Transverse colon (tissue), 4 donors: ENCODE measurements at regions not wholly inside any gene's neighbourhood (a gene's known extent, or its start where the extent isn't known, plus 50 kb on each side); places are given as distances from the start of the nearest gene placed in this dataset.
"Not testable (repeated sequence)": the region's sequence is repeated elsewhere in the genome, so short reads cannot be mapped to it uniquely, and the experiment has no call there.

Source experiments
- DNase-seq: peaks from one replicate; pipeline ENCODE4 v3.0.0-alpha.2; 2019
- H3K27ac ChIP-seq, 4 donors: fragments of 200-600 bp; sonication (generic); 2 replicates each; pipeline ENCODE4 v1.5.1; 2016 to 2018; ENCODE audit warnings: inconsistent platforms in 4 of 4
- H3K27me3 ChIP-seq: fragments of 200-600 bp; sonication (generic); 2 replicates; pipeline ENCODE4 v1.5.1; 2017; ENCODE audit warnings: inconsistent platforms
- H3K36me3 ChIP-seq, 4 donors: fragments of 200-600 bp; sonication (generic); 2 replicates each; pipeline ENCODE4 v1.5.1; 2017 to 2019; ENCODE audit warnings: inconsistent platforms in 4 of 4
- H3K4me1 ChIP-seq, 4 donors: fragments of 200-600 bp; sonication (generic); 2 replicates each; pipeline ENCODE4 v1.5.1; 2017 to 2020; ENCODE audit warnings: inconsistent platforms in 4 of 4
- H3K4me3 ChIP-seq, 4 donors: fragments of 200-600 bp; sonication (generic); 1 replicate in 1 of 4; 2 replicates in 3 of 4; pipeline versions ENCODE4 v1.5.1 to v1.6.1; 2017 to 2019; ENCODE audit warnings: inconsistent platforms in 4 of 4
- H3K9me3 ChIP-seq, 2 donors: fragments of 200-600 bp; sonication (generic); 2 replicates each; pipeline ENCODE4 v1.5.1; 2017 to 2019; ENCODE audit warnings: inconsistent platforms in 2 of 2
- CTCF ChIP-seq, 5 experiments: fragments of 200-600 bp in 3 of 5; fragments of 450-650 bp in 2 of 5; sonication (generic) in 3 of 5; IDR thresholded peaks; 1 replicate in 2 of 5; 2 replicates in 3 of 5; pipeline ENCODE4 v1.5.1; 2016 to 2017; ENCODE audit warnings: antibody characterized with exemption in 5 of 5, inconsistent platforms in 3 of 5, mild to moderate bottlenecking in 2 of 5, moderate library complexity in 1 of 5
- EP300 ChIP-seq: sonication (generic); formaldehyde crosslinking; IDR thresholded peaks from one replicate; pipeline ENCODE4 v1.6.1; 2017; ENCODE audit warnings: antibody characterized with exemption, low read depth
- POLR2A ChIP-seq: fragments of 450-650 bp; IDR thresholded peaks from one replicate; pipeline ENCODE4 v1.6.1; 2016; ENCODE audit warnings: antibody characterized with exemption, mild to moderate bottlenecking, moderate library complexity
- POLR2AphosphoS5 ChIP-seq, 3 donors: sonication (generic); formaldehyde crosslinking; IDR thresholded peaks; one replicate each; pipeline ENCODE4 v1.6.1; 2016; ENCODE audit warnings: antibody characterized with exemption in 3 of 3
- WGBS, 2 donors: methylation state at CpG; one replicate each; pipeline ENCODE4 v1.1.5; 2018; ENCODE audit warnings: low coverage in 1 of 2; 5-methylcytosine and 5-hydroxymethylcytosine counted together
- in situ Hi-C, 4 donors: fragments of 200-750 bp; cut with MboI; loops; one replicate each; pipeline versions ENCODE4 v1.15.0 to v1.15.1; 2017; ENCODE audit warnings: low sequenced_read_pairs in 3 of 4, low pct_ligation_motif_present in 1 of 4, low pct_unique_long_range_greater_than_20kb in 1 of 4
- intact Hi-C: fragments of 100-400 bp; cut with DNase I; formaldehyde crosslinking; loops from one replicate; pipeline ENCODE4 v1.15.1; 2023; ENCODE audit warnings: low total_unique reads

DNA sequence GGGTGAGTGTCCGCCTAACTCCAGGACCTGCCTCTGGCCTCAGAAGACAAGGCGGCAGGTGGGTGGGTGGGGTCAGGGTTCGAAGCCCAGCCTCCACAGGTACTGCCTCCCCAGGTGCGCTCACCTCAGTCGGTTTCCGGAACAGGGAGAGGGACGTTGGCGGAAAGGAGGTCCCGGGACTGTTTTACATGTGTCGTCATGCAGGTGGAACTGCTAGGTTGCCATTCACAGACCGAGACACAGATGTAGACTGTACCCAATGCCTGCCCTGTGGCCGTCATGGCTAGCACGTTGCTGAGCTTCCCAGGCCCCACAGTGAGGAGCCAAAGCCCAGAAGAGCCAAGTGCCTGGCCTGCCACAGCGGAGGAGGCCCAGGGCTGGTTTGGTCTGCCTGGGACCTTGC lies 284.0 kb upstream of the HS6ST1 start:
- 82% methylated on average over 14 of the region's 14 CpGs; no CpG with 5 or more reads in 1 of the 2 donors for WGBS, 2 donors
- in situ Hi-C loops (no loop called here), intact Hi-C loops (no loop called here)
- no peak for TF ChIP-seq POLR2AphosphoS5 (IDR thresholded peaks at IDR 0.05)
- no peak for TF ChIP-seq POLR2A
- no peak for TF ChIP-seq CTCF (IDR thresholded peaks at IDR 0.05)
- no peak for TF ChIP-seq EP300
- H3K4me3 ChIP-seq, result no peak overlapping the region
- H3K36me3 ChIP-seq, result no peaks in the 10 kb centered on the region
- no peaks in the 10 kb centered on the region for H3K27me3 ChIP-seq
- H3K4me1 ChIP-seq, result no peaks in the 10 kb centered on the region
- DNase-seq, result no peak
- no peaks in the 10 kb centered on the region for H3K9me3 ChIP-seq
- no peak overlapping the region for H3K27ac ChIP-seq

- in situ Hi-C loops, result no loop called here
- Histone ChIP-seq H3K4me3 (no peak overlapping the region), H3K27ac (no peak overlapping the region), H3K36me3 (no peaks in the 10 kb centered on the region), H3K4me1 (no peaks in the 10 kb centered on the region), H3K27me3 (no peaks in the 10 kb centered on the region), H3K9me3 (no peaks in the 10 kb centered on the region)
- 50 to 69% methylated on average over 2 to 14 of the region's 14 CpGs for WGBS, 2 donors
- no peak for DNase-seq
- intact Hi-C loops, result no loop called here
- TF ChIP-seq CTCF (IDR thresholded peaks at IDR 0.05) (no peak), EP300 (no peak), POLR2AphosphoS5 (IDR thresholded peaks at IDR 0.05) (no peak), POLR2A (no peak)
Observed at GRCh38 chr2:128603411-128603924, 284.8 kb upstream of the HS6ST1 start.

- H3K27me3 ChIP-seq, result no peaks in the 10 kb centered on the region
- intact Hi-C loops, result no loop called here
- no peaks in the 10 kb centered on the region for H3K4me1 ChIP-seq
- H3K27ac ChIP-seq, result no peak overlapping the region
- no peak for DNase-seq
- no peak overlapping the region for H3K4me3 ChIP-seq
- no peaks in the 10 kb centered on the region for H3K36me3 ChIP-seq
- H3K9me3 ChIP-seq, result no peaks in the 10 kb centered on the region
- no peak for TF ChIP-seq POLR2AphosphoS5 (IDR thresholded peaks at IDR 0.05)
- TF ChIP-seq EP300, result no peak
- no peak for TF ChIP-seq CTCF (IDR thresholded peaks at IDR 0.05)
- TF ChIP-seq POLR2A, result no peak
- 100% methylated on average over 2 of the region's 2 CpGs; no CpG with 5 or more reads in 1 of the 2 donors for WGBS, 2 donors
- in situ Hi-C loops, result no loop called here
Observed at GRCh38 chr2:128604045-128604444, 285.4 kb upstream of the HS6ST1 start.

DNA sequence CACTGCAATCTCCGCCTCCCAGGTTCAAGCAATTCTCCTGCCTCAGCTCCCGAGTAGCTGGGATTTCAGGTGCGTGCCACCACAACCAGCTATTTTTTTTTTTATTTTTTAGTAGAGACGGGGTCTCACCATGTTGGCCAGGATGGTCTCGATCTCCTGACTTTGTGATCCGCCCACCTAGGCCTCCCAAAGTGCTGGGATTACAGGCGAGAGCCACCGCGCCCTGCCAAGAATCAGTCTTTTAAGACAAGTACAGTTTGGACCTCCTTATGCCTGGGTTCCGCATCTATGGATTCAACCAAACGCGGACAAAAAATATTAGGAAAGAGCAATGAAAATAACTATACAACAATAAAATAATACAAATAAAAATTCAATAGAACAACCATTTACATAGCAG lies 285.9 kb upstream of the HS6ST1 start:
- H3K4me1 ChIP-seq, in situ Hi-C loops, H3K9me3 ChIP-seq, intact Hi-C loops, H3K27ac ChIP-seq, H3K27me3 ChIP-seq, DNase-seq, H3K4me3 ChIP-seq, H3K36me3 ChIP-seq: not testable (repeated sequence)
- WGBS, 2 donors, result 85 to 95% methylated on average over 5 to 12 of the region's 12 CpGs

DNA sequence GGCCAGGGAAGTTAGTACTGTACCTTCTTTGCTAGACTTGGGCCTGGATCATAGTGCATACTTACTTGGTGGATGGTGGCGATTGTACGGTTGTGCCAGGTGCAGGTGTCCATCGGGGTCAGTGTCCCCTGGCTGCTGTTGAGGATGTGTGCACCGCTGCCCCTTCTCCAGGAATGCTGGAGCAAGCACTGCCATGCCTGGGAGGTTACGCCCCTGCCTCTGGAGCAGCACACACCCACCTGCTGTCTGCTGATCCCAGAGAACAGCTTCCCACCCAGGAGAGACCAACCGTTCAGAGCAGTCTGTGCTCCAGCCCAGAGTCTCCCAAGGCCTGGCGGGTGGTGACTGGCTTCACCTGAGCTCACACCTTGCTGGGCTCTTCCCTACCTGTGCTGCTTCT lies 286.8 kb upstream of the HS6ST1 start:
- Histone ChIP-seq H3K4me3 (no peak overlapping the region), H3K27me3 (no peaks in the 10 kb centered on the region), H3K9me3 (no peaks in the 10 kb centered on the region), H3K36me3 (no peaks in the 10 kb centered on the region), H3K4me1 (no peaks in the 10 kb centered on the region), H3K27ac (no peak overlapping the region)
- TF ChIP-seq POLR2A (no peak), POLR2AphosphoS5 (IDR thresholded peaks at IDR 0.05) (no peak), EP300 (no peak), CTCF (IDR thresholded peaks at IDR 0.05) (no peak)
- in situ Hi-C loops (no loop called here), intact Hi-C loops (no loop called here)
- no peak for DNase-seq
- WGBS, 2 donors, result 95% methylated on average over 7 of the region's 7 CpGs; no CpG with 5 or more reads in 1 of the 2 donors
